ENCODE measurements at regions not wholly inside any gene's neighbourhood (a gene's known extent, or its start where the extent isn't known, plus 50 kb on each side); places are given as distances from the start of the nearest gene placed in this dataset.
"Not testable (repeated sequence)": the region's sequence is repeated elsewhere in the genome, so short reads cannot be mapped to it uniquely, and the experiment has no call there.

- WGBS, 2 donors, result 44 to 53% methylated on average over 20 of the region's 20 CpGs
- no peak for TF ChIP-seq CTCF (IDR thresholded peaks at IDR 0.05)
- TF ChIP-seq POLR2A (IDR thresholded peaks at IDR 0.05), result no peak
- intact Hi-C loops (cut with DNase I; ENCODE audit: low total_unique reads), result no loop called here
- no peak overlapping the region for H3K4me3 ChIP-seq (ENCODE audit: low read depth, poor library complexity, severe bottlenecking)
- DNase-seq (ENCODE audit: low spot score in 2 of 2), result peak; percentile 52 to 92
These were observed 56.4 kb upstream of the HABP2 start for GRCh38 chr10:113496111-113497109.

- TF ChIP-seq CTCF (IDR thresholded peaks at IDR 0.05) (no peak), POLR2A (IDR thresholded peaks at IDR 0.05) (no peak)
- peak in 1 of 2 donors; percentile 58 for DNase-seq (ENCODE audit: low spot score in 2 of 2)
- H3K4me3 ChIP-seq (ENCODE audit: low read depth, poor library complexity, severe bottlenecking), result no peak overlapping the region
- intact Hi-C loops (cut with DNase I; ENCODE audit: low total_unique reads), result no loop called here
- 70 to 77% methylated on average over 8 of the region's 8 CpGs for WGBS, 2 donors
These were observed 55.7 kb upstream of the HABP2 start for GRCh38 chr10:113497198-113497597.

GRCh38 chr10:113498997-113499396 is 53.9 kb upstream of the HABP2 start:
- no peak for TF ChIP-seq POLR2A (IDR thresholded peaks at IDR 0.05)
- TF ChIP-seq CTCF (IDR thresholded peaks at IDR 0.05), result no peak
- DNase-seq (ENCODE audit: low spot score in 2 of 2), result no peak
- intact Hi-C loops (cut with DNase I; ENCODE audit: low total_unique reads), result no loop called here
- H3K4me3 ChIP-seq (ENCODE audit: low read depth, poor library complexity, severe bottlenecking), result no peak overlapping the region
- 24 to 26% methylated on average over 4 of the region's 4 CpGs for WGBS, 2 donors

GRCh38 chr10:113499806-113500205 is 53.0 kb upstream of the HABP2 start:
- 79 to 87% methylated on average over 5 of the region's 5 CpGs for WGBS, 2 donors
- TF ChIP-seq POLR2A (IDR thresholded peaks at IDR 0.05) (no peak), CTCF (IDR thresholded peaks at IDR 0.05) (no peak)
- H3K4me3 ChIP-seq (ENCODE audit: low read depth, poor library complexity, severe bottlenecking), result no peak overlapping the region
- intact Hi-C loops (cut with DNase I; ENCODE audit: low total_unique reads), result no loop called here
- DNase-seq (ENCODE audit: low spot score in 2 of 2), result no peak

- intact Hi-C loops (cut with DNase I; ENCODE audit: low total_unique reads); H3K4me3 ChIP-seq (ENCODE audit: low read depth, poor library complexity, severe bottlenecking); DNase-seq (ENCODE audit: low spot score in 2 of 2): not testable (repeated sequence)
- 92 to 96% methylated on average over 6 of the region's 6 CpGs for WGBS, 2 donors
These were observed 51.8 kb upstream of the HABP2 start for GRCh38 chr10:113501031-113501430.

All from lower leg skin (tissue), 4 donors.